CD4-positive, alpha-beta T cell treated with Interleukin-17A for 1 hour (primary cell): ENCODE measurements at regions not wholly inside any gene's neighbourhood (a gene's known extent, or its start where the extent isn't known, plus 50 kb on each side); places are given as distances from the start of the nearest gene placed in this dataset.

Experiments
- DNase-seq: peaks from one replicate; pipeline ENCODE4 v3.0.0-alpha.2; 2020

DNA sequence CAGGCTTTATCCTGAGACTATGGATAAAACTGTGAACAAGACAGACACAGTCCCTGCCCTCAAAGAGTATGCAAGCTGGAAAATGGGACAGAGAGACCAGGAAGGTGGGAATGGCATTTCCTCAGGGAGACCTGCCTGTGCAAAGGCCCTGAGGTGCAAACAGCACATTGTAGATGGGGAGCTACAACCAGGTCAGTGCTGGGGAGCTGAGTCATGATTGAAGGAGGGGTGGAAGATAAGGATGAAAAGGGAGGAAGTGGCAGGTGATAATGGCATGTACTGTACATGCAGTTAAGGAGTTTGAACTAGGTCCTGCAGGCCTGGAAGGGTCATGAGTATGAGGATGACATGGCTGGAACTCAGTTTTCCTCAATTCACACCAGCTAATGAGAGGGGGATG, 75.5 kb upstream of the BOD1 start:
- no peak for DNase-seq

DNA sequence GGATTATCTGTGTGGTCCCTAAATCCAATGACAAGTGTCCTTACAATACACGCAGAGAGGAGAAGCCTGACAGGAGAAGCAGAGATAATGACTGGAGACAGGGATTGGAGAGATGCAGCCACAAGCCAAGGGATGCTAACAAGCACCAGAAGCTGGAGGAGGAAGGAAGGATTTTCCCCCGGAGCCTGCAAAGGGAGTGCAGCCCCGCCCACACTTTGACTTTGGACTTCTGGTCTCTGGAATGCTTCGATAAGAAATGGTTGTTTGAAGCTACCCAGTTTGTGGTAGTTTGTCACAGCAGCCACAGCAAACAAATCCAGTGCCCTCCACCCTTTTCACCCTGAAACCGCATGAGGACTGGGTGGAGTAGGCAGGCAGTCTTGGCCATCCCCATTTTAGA, 77.2 kb upstream of the BOD1 start:
- DNase-seq, result no peak

DNA sequence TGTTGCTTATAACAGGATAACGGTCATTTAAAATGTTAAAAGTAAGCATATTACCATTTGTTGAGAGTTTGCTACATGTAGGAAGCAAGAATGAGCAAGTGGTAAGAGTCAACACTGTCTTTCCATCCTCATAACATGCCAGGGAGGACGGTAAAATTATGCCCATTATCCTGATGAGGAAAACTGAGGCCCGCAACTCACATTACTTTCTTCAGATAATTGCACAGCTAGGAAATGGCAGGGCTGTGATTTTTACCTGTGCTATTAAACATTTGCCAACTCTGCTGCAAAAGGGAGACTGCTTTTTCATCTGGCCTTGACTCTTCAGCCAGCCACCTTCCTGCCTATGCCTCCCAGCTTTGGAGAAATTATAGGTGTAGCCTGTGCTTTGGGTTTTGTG, 79.8 kb upstream of the BOD1 start:
- DNase-seq, result no peak

DNA sequence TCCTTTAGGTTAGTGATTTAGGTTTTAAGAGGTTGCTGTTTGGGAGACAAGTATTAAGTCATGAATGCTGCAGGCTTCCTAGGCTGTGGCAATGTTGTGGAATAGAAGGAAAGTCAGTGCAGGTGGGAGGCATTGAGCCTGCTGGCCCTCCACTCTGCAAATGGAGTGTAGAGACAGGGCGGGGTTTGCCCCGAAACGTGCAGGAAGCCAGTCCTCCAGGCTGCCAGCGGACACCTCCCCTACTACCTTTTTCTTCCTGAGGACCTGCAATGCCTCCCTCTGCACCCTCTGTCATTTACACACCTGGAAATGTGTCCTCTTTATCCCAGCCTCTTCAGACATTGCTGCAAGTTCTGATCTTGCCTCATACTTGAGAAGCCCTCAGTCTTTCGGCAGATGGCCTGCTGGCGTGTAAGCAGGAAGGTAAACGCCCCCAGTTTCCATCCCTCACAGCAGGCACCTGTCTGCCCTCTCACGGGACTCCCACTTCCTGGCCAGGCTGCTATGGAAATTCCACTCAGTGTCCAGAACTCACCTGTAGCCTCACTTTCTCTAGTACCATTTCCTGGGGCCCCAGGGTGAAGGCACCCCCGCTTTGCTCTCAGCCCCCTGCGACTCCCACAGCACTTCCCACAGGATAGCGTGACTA, 81.6 kb upstream of the BOD1 start:
- DNase-seq, result no peak

DNA sequence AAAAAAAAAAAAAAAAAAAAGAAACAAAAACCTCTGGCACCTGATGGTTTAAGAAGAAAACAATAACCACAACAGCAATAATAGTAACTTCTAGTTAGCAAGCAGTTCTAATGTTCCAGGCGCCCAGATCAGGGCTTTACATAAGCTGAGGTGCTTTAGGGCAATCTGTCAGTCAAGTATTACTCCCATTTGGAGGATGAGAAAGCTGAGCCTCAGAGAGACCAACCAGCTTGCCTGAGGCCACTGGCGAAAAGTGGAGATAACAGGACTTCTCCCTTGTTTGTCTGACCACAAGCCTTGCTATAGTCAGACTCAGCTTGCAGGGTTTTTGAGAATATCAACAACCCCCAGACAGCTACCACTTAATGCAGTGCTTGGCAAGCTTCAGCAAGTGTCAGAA, 83.5 kb upstream of the BOD1 start:
- no peak for DNase-seq

DNA sequence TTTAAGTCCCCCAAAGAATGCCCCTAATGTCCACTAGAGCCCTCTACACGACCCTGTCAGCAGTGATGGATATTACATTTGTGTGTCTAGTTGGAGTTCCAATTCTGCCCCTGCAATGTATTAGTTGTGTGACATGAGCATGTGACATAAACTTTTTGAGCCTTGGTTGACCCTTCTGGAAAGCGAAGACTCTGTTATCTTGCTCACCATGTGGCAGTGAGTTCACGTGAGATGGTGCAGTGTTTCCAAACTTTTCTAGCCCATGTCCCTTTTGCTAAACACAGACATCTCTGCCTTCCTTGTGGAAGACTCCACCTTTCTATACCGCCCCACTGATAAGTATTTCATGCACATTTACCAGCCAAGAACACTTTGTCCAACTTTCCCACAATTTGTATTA, 87.0 kb upstream of the BOD1 start:
- DNase-seq, result no peak

DNA sequence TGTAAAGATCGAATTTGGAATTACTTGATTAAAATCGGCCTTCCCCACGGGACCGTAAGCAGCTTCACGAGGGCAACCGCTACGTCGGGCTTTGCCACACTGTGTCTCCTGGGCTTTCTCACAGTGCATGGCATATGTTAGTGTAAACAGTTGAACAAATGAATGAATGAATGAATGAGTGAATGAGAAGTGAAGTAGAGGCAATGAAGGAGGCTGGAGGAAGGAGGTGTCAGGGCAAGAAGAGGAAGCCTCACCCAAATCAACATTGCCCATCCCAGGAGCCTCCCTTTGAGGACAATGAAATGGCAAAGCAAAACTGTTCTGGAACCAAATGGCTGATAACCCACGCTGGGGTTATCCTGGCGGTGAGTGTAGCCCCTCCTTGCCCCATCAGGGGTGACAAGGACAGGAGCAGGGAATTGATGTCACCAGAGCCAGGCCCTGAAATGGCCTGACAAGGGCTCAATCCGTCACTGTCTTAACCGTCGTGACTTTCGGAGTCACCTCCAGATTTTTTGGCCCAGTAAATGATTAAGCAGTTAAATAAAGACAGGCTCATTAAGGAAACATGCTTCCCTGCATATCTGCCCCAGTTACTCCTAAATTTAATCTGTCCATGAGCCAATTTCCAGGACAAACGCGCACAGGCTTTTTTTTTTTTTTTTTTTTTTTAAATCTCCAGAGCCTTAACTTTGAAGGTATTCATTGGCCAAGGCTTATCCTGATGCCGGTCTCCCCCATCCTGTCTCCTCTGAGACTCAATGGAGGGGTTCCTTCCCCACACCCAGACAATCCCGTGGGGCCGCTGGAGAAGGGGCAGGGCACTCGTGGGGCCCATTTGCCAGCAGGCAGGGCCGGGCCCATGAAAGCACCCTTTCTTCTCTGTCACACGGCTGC, 88.4 kb upstream of the BOD1 start:
- no peak for DNase-seq

DNA sequence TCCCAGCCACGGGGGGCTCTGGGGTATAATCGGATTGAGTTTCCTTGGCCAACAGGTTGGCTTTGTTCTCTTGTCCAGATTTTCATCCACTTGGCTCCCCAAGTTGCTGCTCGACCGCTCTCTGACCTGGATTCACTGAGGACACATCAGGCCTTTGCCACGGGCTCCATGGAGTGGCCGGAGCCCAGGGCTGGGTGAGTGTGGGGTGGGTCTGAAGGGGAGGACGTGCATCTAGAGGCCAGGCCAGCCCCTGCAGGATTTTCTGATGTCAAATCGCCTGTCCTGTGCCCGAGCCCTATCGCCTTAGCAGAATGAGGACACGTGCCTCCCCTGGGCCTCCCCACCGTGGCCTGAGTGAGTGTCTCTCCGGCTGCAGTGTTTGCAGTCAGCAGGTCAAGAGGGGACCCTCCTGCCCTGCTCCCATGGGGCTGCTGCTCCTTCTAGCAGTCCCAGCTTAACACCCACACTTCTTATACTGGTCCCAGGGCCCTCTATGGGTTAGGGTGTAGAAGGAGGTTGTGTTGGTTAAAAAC, 89.1 kb upstream of the BOD1 start:
- DNase-seq, result no peak

DNA sequence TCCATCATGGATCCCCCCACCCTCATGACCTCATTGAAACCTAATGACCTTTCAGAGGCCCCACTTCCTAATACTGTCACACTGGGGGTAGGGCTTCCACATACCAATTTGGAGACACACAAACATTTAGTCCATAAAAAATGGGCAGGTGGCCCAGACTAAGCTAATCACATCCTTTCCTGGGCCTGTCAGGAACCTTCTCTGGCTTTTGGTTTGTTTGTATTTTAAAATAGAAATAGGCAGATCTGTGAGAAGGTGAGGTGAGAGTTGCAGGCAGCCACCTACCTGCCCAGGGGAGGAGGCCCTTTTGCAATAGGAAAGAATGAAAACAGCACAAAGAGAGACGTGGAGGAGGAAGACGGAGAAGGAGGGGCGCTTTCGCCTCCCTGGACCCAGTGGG, 90.2 kb upstream of the BOD1 start:
- DNase-seq, result no peak

DNA sequence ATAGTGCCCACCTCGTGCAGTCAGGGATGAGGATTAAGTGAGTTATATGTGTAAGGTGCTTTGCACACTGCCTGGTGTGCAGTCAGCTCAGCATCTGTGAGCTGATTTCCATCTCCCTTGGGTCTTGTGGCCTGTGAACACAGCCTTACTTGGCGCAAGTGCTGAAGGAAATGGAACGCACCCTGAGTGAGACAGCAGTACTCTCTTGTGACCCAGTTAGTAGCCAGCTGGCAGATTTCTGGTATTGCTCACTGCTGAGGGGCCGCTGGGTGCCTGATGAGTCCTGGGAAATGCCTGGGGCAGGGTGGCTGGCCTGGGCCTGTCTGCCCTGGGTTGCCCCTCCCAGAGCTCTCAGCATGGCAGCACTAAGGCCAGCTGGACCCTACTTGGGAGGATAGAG, 90.9 kb upstream of the BOD1 start:
- no peak for DNase-seq

DNA sequence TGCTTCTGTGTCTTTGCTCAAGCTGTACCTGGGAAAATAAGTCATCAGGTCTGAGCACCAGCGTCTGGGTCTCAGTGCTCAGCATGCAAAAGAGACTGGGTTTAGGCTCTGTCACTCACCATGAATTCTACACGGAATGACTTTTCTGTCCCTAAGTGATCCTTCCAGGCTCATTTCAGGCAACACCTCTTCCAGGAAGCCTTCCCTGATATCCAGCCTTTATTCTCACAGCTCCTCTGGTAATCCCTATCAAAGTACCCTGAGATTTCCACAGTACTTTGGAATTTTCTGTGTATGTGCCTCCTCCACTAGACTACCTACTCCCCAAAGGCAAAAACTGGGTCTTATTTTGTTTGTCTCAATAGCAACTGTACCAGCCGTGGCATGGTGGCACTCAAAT, 92.7 kb upstream of the BOD1 start:
- no peak for DNase-seq

DNA sequence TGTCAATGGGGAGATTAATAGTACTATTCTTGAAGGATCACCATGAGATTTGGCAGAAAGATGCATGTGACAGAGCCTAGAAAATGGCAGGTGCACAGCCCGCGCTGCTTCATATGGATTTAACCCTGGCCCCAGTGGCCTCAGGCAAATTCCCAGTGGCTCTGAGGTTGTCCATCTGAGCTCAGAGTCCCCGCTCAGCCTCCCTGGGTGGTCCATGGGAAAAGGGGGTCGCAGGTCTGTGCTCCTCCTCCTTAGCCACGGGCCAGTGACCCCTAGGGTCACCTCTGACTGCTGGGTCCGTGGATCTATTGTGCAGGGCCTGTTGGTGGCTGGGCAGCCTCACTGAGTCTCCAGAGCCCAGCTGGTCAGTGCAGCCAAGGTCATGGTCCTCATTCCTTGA, 93.3 kb upstream of the BOD1 start:
- no peak for DNase-seq

DNA sequence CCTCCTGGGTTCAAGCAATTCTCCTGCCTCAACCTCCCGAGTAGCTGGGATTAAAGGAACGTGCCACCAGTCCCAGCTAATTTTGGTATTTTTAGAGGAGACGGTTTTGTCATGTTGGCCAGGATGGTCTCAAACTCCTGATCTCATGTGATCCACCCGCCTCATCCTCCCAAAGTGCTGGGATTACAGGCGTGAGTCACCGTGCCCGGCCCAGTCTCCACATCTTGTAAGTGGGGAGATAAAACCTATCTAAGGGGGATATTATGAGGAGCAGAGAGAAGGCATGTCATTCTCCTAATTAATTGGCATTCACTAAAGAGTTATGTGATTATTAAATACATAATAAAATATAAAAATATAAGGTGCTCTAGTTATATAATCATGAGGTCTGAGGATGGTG, 94.1 kb upstream of the BOD1 start:
- DNase-seq, result no peak

DNA sequence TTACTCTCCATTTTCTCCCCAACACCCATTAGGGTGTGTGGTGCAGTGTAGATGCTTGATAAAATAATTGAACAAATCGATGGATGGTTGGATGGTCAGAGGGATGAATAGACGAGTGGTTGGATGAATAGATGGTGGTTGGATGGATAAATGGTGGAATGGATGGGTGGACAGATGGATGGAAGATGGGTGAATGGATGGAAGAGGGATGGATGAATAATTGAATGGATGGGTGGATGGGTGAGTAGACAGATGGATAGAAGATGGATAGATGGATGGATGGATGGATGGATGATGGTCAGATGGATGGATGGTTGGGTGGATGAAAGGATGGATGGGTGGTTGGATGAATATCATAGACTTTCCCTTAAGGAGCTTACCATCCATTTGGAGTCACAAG, 95.0 kb upstream of the BOD1 start:
- DNase-seq, result no peak

DNA sequence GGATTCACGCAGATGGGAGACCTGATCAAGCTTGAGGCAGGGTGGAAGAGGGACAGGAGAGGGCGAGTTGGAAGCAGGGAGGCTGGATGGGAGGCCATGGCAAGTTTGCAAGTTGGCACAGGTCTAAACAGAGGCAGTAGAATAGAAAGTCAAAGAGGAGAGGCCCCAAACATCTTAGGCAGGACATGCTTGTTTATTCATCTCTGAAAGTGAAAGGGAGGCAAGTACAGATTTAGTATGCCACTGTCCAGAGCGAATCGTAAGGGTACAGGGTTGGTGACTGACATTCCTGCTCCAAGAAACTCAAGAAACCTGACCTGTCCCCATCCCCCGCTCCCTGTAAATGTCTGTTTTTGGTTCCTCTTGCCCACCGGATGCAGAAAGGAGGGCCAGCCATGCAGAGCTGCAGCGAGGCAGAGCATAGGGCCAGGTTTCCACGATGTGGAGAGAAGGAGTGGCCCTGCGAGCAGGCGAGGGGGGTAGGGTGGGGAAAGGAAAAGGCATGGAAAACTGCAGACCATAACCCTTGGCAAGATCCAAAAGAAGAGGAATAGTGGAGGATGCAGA, 96.2 kb upstream of the BOD1 start:
- DNase-seq, result no peak

DNA sequence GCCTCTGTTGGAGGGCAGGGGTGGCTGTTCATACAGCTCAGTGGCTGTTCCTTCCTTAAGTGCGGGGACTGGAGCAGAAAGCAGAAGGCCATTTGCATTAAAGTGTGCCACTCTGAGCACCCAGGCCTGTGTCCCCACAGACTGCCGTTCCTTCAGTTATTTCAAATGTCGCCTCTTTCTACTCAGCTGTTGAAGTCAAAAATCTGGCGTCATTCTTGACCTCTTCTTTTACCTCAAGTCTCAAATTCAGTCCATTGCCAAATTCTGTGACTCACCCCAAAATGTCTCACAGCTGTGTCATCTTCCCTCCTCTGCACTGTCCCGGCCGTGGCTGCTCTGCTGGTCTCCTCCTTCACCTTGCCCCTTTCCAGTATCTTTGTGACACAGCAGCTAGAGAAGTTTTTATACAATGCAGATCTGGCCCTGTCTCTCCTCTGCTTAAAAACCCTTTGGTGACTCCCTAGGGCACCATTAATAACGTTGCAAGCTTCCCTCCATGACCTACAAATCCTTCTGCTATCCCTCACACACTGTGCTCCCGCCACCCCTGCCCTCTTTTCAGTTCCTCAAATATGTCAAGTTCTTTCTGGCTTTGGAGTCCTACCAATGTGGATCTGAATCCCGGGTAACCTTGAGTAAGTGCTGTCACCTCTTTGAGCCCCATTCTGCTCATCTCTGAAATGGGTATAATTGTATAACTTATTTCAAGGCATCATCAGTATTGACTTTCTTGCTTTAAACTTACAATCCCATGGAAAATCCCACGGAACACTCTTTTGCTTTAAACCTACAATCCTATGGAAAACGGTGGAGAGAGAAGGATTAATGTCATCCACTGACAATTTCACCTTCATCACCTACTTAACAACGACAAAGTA, 98.3 kb upstream of the BOD1 start:
- DNase-seq, result no peak

DNA sequence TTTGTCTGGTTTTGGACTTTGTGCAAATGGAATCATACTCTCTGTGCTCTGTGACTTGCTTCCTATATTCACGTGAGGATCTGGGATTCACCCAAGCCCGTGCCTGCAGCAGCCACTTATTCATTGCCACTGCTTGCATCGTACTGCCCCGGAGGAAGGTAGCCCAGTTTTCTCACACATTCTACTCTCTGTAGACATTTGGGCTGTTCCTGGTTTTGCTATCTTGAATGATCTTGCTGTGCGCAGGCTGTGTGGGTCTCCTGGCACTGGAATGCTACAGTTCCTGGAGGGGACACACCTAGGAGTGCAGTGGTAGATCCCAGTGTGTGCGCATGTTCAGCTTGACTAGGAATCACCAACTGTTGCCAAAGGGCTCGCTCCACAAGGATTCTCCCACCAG, 99.2 kb upstream of the BOD1 start:
- no peak for DNase-seq

DNA sequence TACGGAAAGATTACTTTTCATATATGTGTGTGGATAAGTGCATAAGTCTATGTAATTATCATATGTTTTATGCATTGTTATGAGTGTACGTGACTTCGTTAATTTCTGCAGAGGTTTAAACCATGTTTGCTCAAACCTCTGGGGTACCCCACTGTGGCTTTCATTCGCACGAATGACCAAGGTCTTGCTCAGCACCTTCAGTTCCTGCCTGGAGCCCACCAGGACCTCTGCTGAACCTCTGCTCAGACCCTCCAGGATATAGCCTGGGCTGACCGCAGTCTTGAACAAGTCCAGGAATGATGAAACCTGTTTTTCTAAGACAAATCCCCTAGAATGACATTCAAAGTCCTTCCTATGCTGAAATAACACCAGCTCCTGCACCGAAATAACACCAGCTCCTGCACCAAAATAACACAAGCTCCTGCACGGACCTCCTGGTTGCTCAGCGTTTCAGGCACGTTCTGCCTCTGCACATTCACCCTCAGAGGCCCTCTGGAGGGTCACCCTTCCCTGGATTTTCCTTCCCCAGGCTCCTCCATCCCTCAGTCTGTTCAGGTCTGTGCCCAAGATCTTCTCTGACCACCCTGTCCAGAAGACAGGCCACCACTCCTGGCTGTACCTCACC, 99.7 kb upstream of the BOD1 start:
- no peak for DNase-seq

DNA sequence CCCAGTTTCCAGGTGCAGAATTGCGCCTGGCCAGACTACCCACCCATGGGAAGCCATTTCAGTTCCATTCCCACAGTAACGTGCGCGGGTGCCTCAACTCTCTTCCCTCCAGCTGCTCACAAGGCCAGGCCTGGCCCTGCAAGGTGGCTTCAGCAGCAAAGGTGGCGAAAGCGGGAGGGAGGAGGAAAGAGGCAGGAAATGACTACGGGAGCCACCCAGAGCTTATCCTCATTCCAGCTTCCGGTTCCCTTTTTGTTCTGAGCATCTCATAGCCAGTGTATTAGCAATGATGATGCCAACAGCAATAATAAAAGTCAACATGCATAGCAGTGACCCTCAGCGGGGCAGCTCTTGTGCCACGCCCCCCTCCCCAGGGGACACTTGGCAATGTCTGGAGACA, 101.5 kb upstream of the BOD1 start:
- DNase-seq, result no peak

DNA sequence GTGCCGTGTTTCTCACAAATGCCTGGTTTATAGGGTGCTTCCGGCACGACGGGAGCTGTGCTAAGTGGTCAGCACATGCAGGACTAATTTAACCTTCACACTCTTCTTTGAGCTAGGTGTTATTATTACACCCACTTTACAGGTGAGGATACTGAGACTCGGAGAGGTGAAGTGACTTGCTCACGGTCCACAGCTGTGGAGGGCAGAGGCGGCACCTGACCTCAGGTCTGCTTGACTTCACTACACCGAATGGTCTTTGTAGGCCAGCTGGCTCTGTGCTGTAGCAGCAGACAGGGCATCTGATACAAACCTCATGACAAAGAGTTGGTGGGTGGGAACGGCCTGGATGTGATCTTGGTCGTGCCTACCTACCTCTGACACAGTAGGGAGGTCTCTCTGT, 102.0 kb upstream of the BOD1 start:
- DNase-seq, result no peak

DNA sequence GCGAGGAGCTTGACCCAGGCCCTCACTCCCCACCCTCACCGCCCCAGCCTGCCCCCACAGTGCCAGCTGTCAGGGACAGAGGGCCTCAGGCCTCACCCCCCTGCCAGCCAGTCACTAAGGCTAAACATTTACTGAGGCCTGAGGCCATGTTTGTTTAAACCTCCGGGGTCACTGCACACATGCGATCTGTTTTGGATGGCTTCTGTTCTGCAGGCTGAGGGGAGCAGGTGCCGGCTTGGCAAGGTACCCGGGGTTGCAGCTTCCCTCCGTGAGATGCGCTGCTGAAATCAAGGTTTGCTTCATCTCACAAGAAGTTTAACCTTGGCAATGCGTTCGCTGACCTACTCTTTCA, 103.3 kb upstream of the BOD1 start:
- DNase-seq, result no peak

DNA sequence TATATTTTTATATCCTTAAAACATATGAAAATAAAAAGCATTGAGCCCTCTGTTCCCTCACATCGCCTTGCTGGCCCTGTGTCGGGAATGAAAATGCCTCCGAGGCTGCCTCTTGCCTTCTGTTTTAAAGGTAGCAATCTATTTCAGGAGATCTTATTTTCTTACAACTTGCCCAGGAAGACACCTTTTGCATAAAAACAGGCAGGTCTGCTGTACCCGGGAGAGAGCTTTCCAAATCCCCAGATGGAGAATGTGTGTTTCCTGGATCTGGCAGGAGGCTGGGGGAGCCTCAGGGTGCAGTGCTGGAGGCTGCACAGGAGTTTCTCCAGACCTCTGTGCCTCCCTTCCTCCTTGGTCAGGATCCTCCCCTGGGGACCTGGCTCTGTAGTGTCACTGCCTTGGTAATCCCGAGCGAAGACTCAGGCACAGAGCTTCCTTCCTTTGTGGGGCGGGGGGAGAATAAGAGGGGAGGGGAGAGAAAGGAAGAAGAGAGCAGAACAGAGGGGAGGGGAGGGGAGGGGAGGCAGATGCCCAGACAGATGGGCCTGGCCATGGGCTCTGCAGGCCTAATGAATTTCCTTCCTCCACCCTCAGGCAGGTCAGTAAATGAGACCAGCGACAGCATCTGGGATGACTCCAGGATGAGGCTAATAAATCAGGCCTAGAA, 104.0 kb upstream of the BOD1 start:
- no peak for DNase-seq
